ENCODE measurements at regions not wholly inside any gene's neighbourhood (a gene's known extent, or its start where the extent isn't known, plus 50 kb on each side); places are given as distances from the start of the nearest gene placed in this dataset.
"Not testable (repeated sequence)": the region's sequence is repeated elsewhere in the genome, so short reads cannot be mapped to it uniquely, and the experiment has no call there.

GRCh38 chr1:78715181-78715661 is 65.6 kb downstream of the IFI44 start:
- no peak for DNase-seq (ENCODE audit: low spot score)

DNA sequence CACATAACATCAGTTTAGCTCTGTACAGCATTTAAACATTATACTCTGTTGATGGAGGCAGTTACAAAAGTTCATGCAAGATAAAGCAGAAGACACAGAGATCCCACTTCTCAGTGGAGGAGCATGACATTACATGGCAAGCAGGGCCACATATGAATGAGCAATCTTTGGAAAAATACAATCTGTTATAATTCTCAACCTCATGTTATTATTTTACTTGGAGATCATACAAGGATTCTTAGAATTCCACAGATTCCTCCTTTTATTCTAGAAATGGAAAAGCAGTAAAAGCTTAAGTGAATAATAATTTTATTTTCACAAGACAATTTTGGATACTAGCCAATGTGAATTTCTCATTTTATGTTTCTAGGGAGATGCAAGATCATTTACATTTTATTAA is 66.6 kb downstream of the IFI44 start:
- DNase-seq (ENCODE audit: low spot score), result no peak

GRCh38 chr1:78718566-78718965 is 68.9 kb downstream of the IFI44 start:
- DNase-seq (ENCODE audit: low spot score), result no peak

DNA sequence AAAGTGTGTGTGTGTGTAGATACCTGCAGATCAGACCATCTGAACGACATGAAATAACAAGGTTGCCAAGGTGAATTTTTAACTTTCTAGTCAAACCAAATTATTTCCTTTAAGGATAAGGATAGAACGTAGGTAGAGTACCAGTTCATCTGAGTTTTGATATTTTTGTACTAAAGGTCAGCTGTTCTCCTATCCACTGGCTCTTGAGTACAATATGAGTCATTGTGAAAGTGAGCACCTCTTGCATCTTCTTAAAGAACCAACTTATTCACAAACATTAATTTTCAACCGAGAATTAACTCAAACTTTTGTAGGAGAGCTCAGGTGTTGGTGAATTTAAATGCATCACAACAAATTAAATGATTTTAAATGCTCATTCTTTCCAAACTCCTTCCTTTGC is 71.5 kb downstream of the IFI44 start:
- DNase-seq (ENCODE audit: low spot score), result no peak

DNA sequence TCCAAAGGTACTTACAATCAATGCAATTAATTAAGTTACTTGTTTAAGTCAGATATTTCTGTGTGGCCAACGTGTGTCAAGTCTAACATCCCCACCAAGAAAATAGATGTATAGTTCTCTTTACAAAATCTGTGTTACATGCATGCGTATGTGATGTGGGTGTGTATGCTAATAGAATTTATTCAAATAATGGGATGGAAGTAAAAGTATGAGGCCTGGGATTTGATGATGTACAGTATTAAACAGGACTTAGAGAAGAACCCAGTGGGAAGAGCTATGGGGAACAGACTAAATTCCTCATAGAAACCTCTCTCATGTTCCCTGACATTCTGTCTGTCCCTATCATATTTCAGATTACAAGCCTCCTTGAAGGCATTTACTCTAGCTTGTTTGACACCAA is 72.5 kb downstream of the IFI44 start:
- DNase-seq (ENCODE audit: low spot score), result no peak

DNA sequence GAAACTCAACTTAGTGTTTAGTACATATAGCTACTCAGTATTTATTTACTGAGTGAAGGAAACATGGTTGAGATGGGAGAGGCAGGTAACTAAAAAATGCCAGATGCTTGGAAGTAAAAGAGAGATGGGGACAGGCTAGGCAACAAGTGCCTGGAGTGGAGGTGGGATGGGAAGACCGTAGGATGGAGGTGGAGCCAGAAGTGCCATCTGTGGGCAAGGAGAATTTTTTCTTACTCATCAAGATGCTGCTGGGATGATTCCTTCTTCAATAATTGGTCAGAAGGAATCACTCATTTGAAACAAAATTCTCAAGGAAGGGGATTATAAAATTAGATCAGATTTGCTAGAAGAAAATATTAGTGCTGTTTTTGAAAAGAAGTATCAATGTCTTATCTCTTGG is 72.9 kb downstream of the IFI44 start:
- DNase-seq (ENCODE audit: low spot score), result no peak

- DNase-seq (ENCODE audit: low spot score), result no peak
Observed at GRCh38 chr1:78722947-78723346, 73.3 kb downstream of the IFI44 start.

- no peak for DNase-seq (ENCODE audit: low spot score)
Observed at GRCh38 chr1:78726686-78727085, 77.1 kb downstream of the IFI44 start.

- DNase-seq (ENCODE audit: low spot score), result no peak
Observed at GRCh38 chr1:78728359-78728758, 78.7 kb downstream of the IFI44 start.

DNA sequence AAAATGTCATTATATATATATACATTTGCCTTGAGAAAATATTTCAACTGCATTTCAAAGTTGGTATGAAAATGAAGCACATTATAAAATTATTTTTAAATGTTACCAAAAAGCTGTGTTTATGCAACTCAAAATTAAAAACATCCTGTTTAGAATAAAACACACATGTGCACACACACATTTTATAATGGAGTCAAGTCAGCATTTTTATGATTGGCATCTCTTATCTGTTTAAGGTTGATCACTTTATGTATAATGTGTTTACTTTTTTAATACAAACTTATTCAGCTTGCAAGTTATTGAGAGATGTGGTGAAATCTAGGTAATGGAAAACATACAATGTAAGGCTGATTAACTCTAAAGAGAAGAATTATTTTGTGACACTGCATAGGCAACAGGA is 80.4 kb downstream of the IFI44 start:
- no peak for DNase-seq (ENCODE audit: low spot score)

DNA sequence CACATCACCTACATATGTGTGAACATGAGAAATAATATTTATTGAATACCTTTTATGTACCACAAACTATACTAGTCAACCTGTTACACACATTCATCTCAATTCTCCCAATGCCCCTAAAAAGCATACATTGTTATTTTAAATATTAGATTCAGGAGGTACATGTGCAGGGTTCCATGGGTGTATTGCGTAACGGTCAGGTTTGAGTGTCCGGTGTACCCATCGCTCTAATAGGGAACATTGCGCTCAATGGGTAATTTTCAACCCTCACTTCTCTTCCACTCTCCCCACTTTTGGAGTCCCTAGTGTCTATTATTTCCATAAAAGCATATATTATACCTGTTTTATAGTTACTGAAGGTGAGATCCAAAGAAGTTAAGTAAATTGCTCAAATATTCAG is 82.0 kb downstream of the IFI44 start:
- DNase-seq (ENCODE audit: low spot score), result no peak

GRCh38 chr1:78737241-78737640 is 87.6 kb downstream of the IFI44 start:
- DNase-seq (ENCODE audit: low spot score), result no peak

DNA sequence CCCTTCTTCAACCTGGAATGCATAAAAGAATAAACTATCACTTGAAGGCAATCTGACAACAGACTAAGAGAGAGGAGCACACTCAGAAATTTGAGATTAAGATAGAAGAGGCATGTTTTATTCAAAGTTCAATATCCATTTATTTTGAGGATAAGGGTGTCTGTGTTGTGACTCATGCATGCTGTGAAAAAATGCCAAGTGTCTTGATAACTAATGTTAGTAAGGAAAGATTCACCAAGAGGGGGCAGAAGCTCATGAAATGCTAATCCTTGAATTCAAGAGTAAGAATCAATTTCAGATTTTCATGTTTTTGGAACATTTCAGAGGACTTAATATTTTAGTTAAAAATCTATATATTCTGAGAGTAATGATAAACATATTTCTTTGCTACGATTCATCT is 94.0 kb downstream of the IFI44 start:
- DNase-seq (ENCODE audit: low spot score), result peak; percentile 9

- no peak for DNase-seq (ENCODE audit: low spot score)
Observed at GRCh38 chr1:78745111-78745510, 95.5 kb downstream of the IFI44 start.

GRCh38 chr1:78753679-78754078 is 104.0 kb downstream of the IFI44 start:
- not testable (repeated sequence) for DNase-seq (ENCODE audit: low spot score)

- DNase-seq (ENCODE audit: low spot score), result no peak
Observed at GRCh38 chr1:78755986-78756385, 106.4 kb downstream of the IFI44 start.

DNA sequence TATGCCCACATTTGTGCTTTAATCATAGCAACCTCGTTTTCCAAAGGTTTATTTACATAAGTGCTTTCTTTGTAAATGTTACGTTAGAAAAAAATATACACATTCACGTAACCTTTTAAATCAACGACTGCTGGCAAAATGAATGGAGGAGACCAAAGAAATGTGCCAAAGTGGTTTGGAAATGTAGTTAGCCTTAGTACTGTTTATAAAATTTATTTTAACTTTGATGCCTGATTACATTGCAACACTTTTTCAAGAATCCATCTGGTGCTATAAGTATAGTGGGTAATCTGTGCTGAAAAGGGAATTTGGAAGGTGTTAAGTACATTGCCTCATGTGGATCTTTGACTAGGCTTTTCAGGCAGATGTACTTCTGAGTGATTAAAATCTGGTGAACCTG is 108.9 kb downstream of the IFI44 start:
- DNase-seq (ENCODE audit: low spot score), result peak; percentile 7

DNA sequence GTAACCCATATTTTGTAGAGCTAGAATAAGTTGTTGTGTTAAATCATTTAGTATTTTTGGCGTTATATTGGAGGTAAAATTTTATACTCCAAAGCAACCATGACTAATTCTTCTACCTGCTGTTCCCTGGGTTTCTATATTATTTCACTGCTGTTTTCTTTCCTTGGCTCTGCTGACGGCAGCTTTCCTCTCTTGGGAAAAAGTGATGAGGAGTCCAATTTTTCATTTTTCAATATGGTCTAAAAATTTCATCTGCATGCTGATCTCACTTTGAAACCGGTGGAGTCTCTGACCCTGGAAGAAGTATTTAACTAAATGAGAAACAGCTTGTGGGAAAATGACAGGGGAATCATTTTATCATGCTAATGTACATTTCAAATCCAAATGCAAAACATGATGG is 110.2 kb downstream of the IFI44 start:
- DNase-seq (ENCODE audit: low spot score), result no peak

DNA sequence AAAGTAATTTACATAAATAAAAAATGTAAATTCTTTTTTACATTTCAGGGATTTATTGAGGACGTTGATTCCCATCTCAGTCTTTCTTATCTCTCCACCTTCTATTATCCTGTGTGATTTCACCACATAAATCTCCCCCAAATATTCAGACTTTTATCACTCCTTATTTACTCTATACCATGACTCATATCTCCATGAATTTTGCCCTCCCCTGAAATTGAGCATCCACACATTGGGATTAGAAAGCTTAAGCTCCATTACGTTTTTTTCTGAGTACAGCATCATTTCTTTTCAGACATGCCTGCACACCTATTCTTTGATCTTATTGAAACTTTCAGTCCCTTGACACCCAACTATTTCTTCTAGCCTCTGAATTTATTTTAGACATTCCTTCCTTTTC is 111.2 kb downstream of the IFI44 start:
- no peak for DNase-seq (ENCODE audit: low spot score)

DNA sequence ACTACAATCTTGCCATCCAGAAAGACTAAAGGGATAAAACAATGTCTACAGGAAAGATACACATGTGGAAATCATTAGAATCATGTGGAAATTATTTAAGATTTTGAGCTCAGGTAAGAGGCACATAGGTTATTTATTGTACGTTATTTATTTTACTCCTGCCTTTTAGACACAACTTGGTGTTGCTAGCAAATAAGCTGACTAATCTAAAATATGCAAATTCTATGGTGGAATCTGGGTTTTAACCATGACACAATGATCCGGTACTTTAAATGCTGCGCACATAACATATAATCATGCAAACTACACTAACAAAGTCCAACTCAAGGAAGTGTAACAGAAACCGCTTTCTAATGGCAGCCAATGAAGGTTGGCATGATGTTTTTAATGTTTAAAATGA is 112.5 kb downstream of the IFI44 start:
- no peak for DNase-seq (ENCODE audit: low spot score)

- no peak for DNase-seq (ENCODE audit: low spot score)
Observed at GRCh38 chr1:78765489-78765888, 115.9 kb downstream of the IFI44 start.

DNA sequence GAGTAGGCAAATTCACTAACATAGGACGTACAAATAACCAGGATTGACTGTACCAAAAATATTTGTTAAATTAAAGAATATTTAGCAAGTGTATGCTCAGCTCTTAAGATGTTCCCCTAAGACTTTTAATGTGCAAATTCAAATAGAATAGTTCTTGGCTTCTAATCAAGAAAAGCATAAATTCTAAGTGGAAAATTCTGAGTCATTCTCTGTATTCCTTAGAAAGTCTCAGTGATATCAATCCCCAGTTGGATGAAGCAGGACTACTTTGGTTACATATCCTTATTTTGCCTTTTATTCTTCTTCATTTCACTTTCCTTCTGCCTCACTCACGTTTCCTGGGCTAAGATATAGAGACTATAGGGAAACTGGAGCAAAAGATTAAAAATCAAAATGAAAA is 130.2 kb downstream of the IFI44 start:
- no peak for DNase-seq (ENCODE audit: low spot score)

- no peak for DNase-seq (ENCODE audit: low spot score)
Observed at GRCh38 chr1:78787544-78787943, 137.9 kb downstream of the IFI44 start.

DNA sequence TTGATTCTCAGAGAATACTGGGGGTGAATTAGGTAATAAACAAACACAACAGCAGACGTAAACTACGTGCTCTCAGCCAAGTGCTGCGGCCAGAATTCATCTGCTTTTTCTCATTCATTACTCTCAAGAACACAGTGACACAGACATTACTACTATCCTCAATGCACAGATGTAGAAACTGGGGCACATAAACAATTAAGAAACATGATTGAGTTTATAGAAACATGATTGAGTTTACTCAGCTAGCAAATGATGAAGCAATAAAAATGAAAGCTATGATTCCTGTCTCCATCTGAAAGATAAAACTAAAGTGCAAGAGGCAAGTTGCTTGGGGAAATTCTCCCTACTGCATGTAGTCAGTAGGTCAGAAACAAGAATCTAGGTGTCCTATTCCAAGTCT is 140.5 kb downstream of the IFI44 start:
- no peak for DNase-seq (ENCODE audit: low spot score)

DNA sequence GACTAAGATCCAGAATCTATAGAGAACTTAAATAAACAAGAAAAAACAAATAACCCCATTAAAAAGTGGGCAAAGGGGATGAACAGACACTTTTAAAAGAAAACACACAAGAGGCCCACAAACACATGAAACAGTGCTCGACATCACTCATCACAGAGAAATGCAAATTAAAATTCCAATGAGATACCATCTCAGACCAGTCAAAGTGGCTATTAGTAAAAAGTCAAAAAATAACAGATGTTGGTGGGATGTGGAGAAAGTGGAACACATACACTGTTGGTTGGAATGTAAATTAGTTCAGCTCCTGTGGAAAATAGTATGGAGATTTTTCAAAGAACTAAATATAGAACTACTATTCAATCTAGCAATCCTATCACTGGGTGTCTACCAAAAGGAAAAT is 143.1 kb downstream of the IFI44 start:
- DNase-seq (ENCODE audit: low spot score), result no peak
